ENCODE measurements at regions not wholly inside any gene's neighbourhood (a gene's known extent, or its start where the extent isn't known, plus 50 kb on each side); places are given as distances from the start of the nearest gene placed in this dataset.

GRCh38 chr15:96544162-96544756 lies 213.8 kb downstream of the NR2F2 start:
- no peaks in the 10 kb centered on the region for H3K4me1 ChIP-seq (ENCODE audit: low read depth, poor library complexity, severe bottlenecking)
- no peaks in the 10 kb centered on the region for H3K36me3 ChIP-seq (ENCODE audit: insufficient read depth)
- no peak overlapping the region for H3K9ac ChIP-seq
- H3K27ac ChIP-seq = no peak overlapping the region
- TF ChIP-seq CTCF (conservative IDR thresholded peaks at IDR 0.05; ENCODE audit: low read depth, low read length) = no peak
- H3K4me2 ChIP-seq = no peak overlapping the region
- H2AFZ ChIP-seq (ENCODE audit: low read depth) = no peak overlapping the region
- H3K79me2 ChIP-seq (ENCODE audit: insufficient read depth, low read depth) = no peaks in the 10 kb centered on the region
- no peaks in the 10 kb centered on the region for H3K27me3 ChIP-seq (ENCODE audit: insufficient read depth, low read depth)
- H3K4me3 ChIP-seq (IDR thresholded peaks at IDR 0.05; ENCODE audit: insufficient read depth, low read depth, low read length) = no peak overlapping the region
- H4K20me1 ChIP-seq (ENCODE audit: insufficient read depth) = no peaks in the 10 kb centered on the region

GRCh38 chr15:96549136-96549535 lies 218.6 kb downstream of the NR2F2 start:
- no peaks in the 10 kb centered on the region for H3K27me3 ChIP-seq (ENCODE audit: insufficient read depth, low read depth)
- H2AFZ ChIP-seq (ENCODE audit: low read depth) = no peak overlapping the region
- H3K27ac ChIP-seq = no peak overlapping the region
- no peak overlapping the region for H3K4me2 ChIP-seq
- TF ChIP-seq CTCF (conservative IDR thresholded peaks at IDR 0.05; ENCODE audit: low read depth, low read length) = no peak
- no peak overlapping the region for H3K9ac ChIP-seq
- no peak overlapping the region for H3K4me3 ChIP-seq (IDR thresholded peaks at IDR 0.05; ENCODE audit: insufficient read depth, low read depth, low read length)
- H4K20me1 ChIP-seq (ENCODE audit: insufficient read depth) = no peaks in the 10 kb centered on the region
- H3K79me2 ChIP-seq (ENCODE audit: insufficient read depth, low read depth) = no peaks in the 10 kb centered on the region
- H3K36me3 ChIP-seq (ENCODE audit: insufficient read depth) = no peaks in the 10 kb centered on the region
- no peaks in the 10 kb centered on the region for H3K4me1 ChIP-seq (ENCODE audit: low read depth, poor library complexity, severe bottlenecking)

- Histone ChIP-seq H3K79me2 (ENCODE audit: insufficient read depth, low read depth) (no peaks in the 10 kb centered on the region), H3K36me3 (ENCODE audit: insufficient read depth) (no peaks in the 10 kb centered on the region), H3K4me3 (IDR thresholded peaks at IDR 0.05; ENCODE audit: insufficient read depth, low read depth, low read length) (no peak overlapping the region), H3K27ac (no peak overlapping the region), H3K9ac (no peak overlapping the region), H4K20me1 (ENCODE audit: insufficient read depth) (no peaks in the 10 kb centered on the region), H3K4me2 (no peak overlapping the region), H3K27me3 (ENCODE audit: insufficient read depth, low read depth) (no peaks in the 10 kb centered on the region), H3K4me1 (ENCODE audit: low read depth, poor library complexity, severe bottlenecking) (no peaks in the 10 kb centered on the region), H2AFZ (ENCODE audit: low read depth) (no peak overlapping the region)
- TF ChIP-seq CTCF (conservative IDR thresholded peaks at IDR 0.05; ENCODE audit: low read depth, low read length) = no peak
These were observed 220.7 kb downstream of the NR2F2 start for GRCh38 chr15:96551196-96551595.

- no peak overlapping the region for H3K4me3 ChIP-seq (IDR thresholded peaks at IDR 0.05; ENCODE audit: insufficient read depth, low read depth, low read length)
- no peak overlapping the region for H3K9ac ChIP-seq
- no peaks in the 10 kb centered on the region for H3K27me3 ChIP-seq (ENCODE audit: insufficient read depth, low read depth)
- no peak overlapping the region for H3K27ac ChIP-seq
- TF ChIP-seq CTCF (conservative IDR thresholded peaks at IDR 0.05; ENCODE audit: low read depth, low read length) = no peak
- no peaks in the 10 kb centered on the region for H4K20me1 ChIP-seq (ENCODE audit: insufficient read depth)
- H3K4me1 ChIP-seq (ENCODE audit: low read depth, poor library complexity, severe bottlenecking) = no peaks in the 10 kb centered on the region
- no peaks in the 10 kb centered on the region for H3K36me3 ChIP-seq (ENCODE audit: insufficient read depth)
- no peaks in the 10 kb centered on the region for H3K79me2 ChIP-seq (ENCODE audit: insufficient read depth, low read depth)
- H2AFZ ChIP-seq (ENCODE audit: low read depth) = no peak overlapping the region
- no peak overlapping the region for H3K4me2 ChIP-seq
These were observed 221.2 kb downstream of the NR2F2 start for GRCh38 chr15:96551722-96552121.

All from KMS-11 (cell line).